AG10803 (cell line): ENCODE measurements at regions not wholly inside any gene's neighbourhood (a gene's known extent, or its start where the extent isn't known, plus 50 kb on each side); places are given as distances from the start of the nearest gene placed in this dataset.

ENCODE experiments used
- DNase-seq: peaks from one replicate; pipeline ENCODE4 v3.0.0; 2010; ENCODE audit warnings: low read depth
- H3K4me3 ChIP-seq: 2 replicates; pipeline ENCODE4 v1.5.1; 2011; ENCODE audit warnings: mild to moderate bottlenecking, low read length, control low read depth
- CTCF ChIP-seq: conservative IDR thresholded peaks from 2 replicates; pipeline ENCODE4 v1.5.1; 2011; ENCODE audit warnings: mild to moderate bottlenecking, low read length, control low read depth, inconsistent platforms

GRCh38 chr17:72299100-72299499 is 178.3 kb downstream of the SOX9 start:
- DNase-seq = no peak
- no peak for TF ChIP-seq CTCF

DNA sequence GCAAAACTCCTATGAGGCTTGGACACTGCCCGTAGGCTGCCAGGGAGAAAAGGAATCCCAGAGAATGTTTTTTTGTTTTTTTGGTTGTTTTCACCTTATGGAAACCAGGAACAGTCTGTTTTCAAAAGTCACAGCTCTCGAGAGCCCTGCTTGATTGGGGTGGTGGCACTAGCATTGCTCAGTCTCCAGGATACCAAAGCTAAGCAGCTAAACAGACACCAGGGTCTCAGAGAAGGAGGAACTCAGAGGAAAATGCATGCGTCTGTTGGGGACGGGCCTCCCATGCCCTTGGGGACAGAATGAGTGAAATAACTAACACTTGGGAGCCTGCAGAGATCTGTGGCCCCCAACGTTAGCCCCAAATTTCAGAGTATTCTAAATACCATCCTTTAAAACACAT is 178.8 kb downstream of the SOX9 start:
- no peak for DNase-seq
- no peak for TF ChIP-seq CTCF

More at GRCh38 chr17:72299100-72299499, 178.3 kb downstream of the SOX9 start:
- no peak overlapping the region for H3K4me3 ChIP-seq

DNA sequence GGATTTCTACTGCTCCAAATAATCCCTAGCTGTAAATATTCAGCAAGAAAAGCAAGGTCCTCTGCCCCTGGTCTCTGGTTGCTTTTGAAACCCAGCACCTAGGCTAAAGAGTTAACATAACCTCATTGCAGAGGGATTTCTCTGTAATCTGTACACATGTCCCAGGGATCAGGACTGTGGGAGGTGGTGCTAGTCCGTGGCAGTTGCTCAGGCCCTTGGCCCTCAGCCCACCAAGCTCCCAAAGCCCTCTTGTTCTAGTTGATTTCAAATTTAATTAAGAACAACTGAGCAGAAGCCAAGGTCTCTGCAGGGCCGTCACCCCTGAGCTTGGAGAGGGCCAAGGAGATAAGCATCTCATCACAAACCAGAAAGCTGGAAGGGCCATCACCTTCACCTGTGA is 181.1 kb downstream of the SOX9 start:
- no peak for DNase-seq
- H3K4me3 ChIP-seq = no peak overlapping the region
- no peak for TF ChIP-seq CTCF

More for the DNA sequence above, 178.8 kb downstream of the SOX9 start:
- H3K4me3 ChIP-seq = no peak overlapping the region

GRCh38 chr17:72302735-72303134 is 181.9 kb downstream of the SOX9 start:
- H3K4me3 ChIP-seq = no peak overlapping the region
- DNase-seq = no peak
- no peak for TF ChIP-seq CTCF

DNA sequence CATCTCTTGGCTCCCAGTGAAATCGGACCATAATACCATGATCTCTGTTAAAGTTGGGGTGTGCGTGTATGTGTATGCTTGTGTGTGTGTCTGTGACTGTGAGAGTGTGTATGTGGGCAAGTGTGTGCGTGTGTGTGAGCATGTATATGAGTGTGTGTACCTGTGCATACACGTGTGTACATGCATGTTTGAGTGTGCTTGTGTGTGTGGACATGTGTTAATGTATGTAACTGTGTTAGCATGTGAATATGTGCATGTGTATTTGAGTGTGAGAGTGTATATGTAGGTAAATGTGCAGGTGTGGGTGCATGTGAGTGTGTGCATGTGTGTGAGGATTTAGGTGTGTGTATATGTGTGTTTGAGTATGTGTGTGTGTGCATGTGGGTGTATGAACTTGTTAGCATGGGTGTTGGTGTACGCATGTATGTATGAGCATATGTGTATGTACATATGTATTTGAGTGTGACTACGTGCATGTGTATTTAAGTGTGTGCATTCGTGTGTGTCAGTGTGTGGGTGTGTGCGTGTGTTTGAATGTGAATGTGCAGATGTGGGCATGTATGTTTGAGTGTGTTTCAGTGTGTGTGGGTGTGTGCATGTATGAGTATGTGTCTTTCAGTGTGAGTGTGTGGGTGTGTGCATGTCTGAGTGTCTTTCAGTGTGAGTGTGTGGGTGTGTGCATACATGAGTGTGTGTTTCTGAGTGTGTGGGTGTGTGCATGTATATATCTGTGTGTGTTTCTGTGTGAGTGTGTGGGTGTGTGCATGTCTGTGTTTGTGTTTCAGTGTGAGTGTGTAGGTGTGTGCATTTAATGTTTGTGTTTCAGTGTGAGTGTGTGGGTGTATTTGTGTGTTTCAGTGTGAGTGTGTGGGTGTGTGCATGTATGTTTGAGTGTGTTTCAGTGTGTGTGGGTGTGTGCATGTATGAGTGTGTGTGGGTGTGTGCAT is 183.2 kb downstream of the SOX9 start:
- TF ChIP-seq CTCF = no peak

GRCh38 chr17:72304859-72305258 is 184.0 kb downstream of the SOX9 start:
- no peak overlapping the region for H3K4me3 ChIP-seq
- no peak for TF ChIP-seq CTCF
- DNase-seq = no peak

More for the DNA sequence above, 183.2 kb downstream of the SOX9 start:
- no peak overlapping the region for H3K4me3 ChIP-seq
- DNase-seq = no peak

DNA sequence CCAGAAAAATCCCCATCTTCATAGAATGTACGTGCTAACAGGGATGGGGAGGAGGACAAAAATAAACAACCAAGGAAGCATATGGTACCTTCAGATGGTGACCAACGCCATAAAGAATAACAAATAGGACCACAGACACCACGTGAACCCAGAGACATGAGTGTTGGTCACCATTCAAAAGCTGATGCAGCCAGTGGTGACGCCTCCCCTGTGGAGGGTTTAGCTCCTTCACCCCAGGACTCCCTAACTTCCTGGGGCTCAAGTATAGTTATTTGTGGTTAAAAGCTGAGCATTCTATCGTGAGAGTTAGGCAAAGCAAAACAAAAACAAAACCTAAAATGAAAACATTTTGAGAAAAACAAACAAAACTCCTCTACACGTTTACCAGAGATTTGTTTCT is 184.7 kb downstream of the SOX9 start:
- DNase-seq = no peak
- H3K4me3 ChIP-seq = no peak overlapping the region
- no peak for TF ChIP-seq CTCF
